GM12875 (cell line): ENCODE measurements at regions not wholly inside any gene's neighbourhood (a gene's known extent, or its start where the extent isn't known, plus 50 kb on each side); places are given as distances from the start of the nearest gene placed in this dataset.

Experiments
- H3K4me3 ChIP-seq: one replicate; pipeline ENCODE4 v1.5.1; 2011; ENCODE audit warnings: low read depth, low read length, control low read depth
- CTCF ChIP-seq: IDR thresholded peaks from 2 replicates; pipeline ENCODE4 v1.5.1; 2011; ENCODE audit warnings: low read depth, mild to moderate bottlenecking, control low read depth, inconsistent platforms, low read length, moderate library complexity, borderline replicate concordance; ENCODE audit not compliant: insufficient read depth

GRCh38 chr9:119556129-119556875, 187.1 kb upstream of the BRINP1 start:
- H3K4me3 ChIP-seq = no peak overlapping the region
- peak; percentile 97 for TF ChIP-seq CTCF

GRCh38 chr9:119544492-119544891, 175.3 kb upstream of the BRINP1 start:
- no peak for TF ChIP-seq CTCF
- H3K4me3 ChIP-seq = no peak overlapping the region

- TF ChIP-seq CTCF = no peak
- no peak overlapping the region for H3K4me3 ChIP-seq
Measured at GRCh38 chr9:119537138-119537537, 167.9 kb upstream of the BRINP1 start.

- no peak for TF ChIP-seq CTCF
- no peak overlapping the region for H3K4me3 ChIP-seq
Measured at GRCh38 chr9:119533504-119533903, 164.3 kb upstream of the BRINP1 start.

GRCh38 chr9:119526698-119527097, 157.5 kb upstream of the BRINP1 start:
- no peak overlapping the region for H3K4me3 ChIP-seq
- TF ChIP-seq CTCF = no peak

GRCh38 chr9:119523508-119523907, 154.3 kb upstream of the BRINP1 start:
- H3K4me3 ChIP-seq = no peak overlapping the region

GRCh38 chr9:119522381-119522780, 153.1 kb upstream of the BRINP1 start:
- TF ChIP-seq CTCF = no peak
- H3K4me3 ChIP-seq = no peak overlapping the region

More at GRCh38 chr9:119523508-119523907, 154.3 kb upstream of the BRINP1 start:
- TF ChIP-seq CTCF = no peak
